Activated naive CD4-positive, alpha-beta T cell treated with anti-CD3 and anti-CD28 coated beads, Interleukin-2, amount 10 ng/mL, durations not matched to agents 7 days and 5 days (primary cell): ENCODE measurements at regions not wholly inside any gene's neighbourhood (a gene's known extent, or its start where the extent isn't known, plus 50 kb on each side); places are given as distances from the start of the nearest gene placed in this dataset.
"Not testable (repeated sequence)": the region's sequence is repeated elsewhere in the genome, so short reads cannot be mapped to it uniquely, and the experiment has no call there.

Experiments
- CTCF ChIA-PET: fragments of 350-600 bp; sonication (Branson Sonifier 250); formaldehyde crosslinking; loops from one replicate; lab custom pipeline; 2021; ENCODE audit warnings: antibody characterized with exemption; lab: Charles Lee
- DNase-seq: peaks from one replicate; pipeline ENCODE4 v3.0.0-alpha.2; 2020
- H3K27ac Mint-ChIP-seq: one replicate; pipeline ENCODE4 v1.8.0; 2021; ENCODE audit warnings: mild to moderate bottlenecking, moderate library complexity, mixed read lengths
- H3K27me3 Mint-ChIP-seq: one replicate; pipeline ENCODE4 v1.8.0; 2021; ENCODE audit warnings: mild to moderate bottlenecking, mixed read lengths
- H3K36me3 Mint-ChIP-seq: one replicate; pipeline ENCODE4 v1.8.0; 2021; ENCODE audit warnings: mixed read lengths
- H3K4me1 Mint-ChIP-seq: one replicate; pipeline ENCODE4 v1.8.0; 2021; ENCODE audit warnings: mixed read lengths
- H3K4me3 Mint-ChIP-seq: one replicate; pipeline ENCODE4 v1.8.0; 2021; ENCODE audit warnings: mild to moderate bottlenecking, moderate library complexity, mixed read lengths
- H3K9me3 Mint-ChIP-seq: one replicate; pipeline ENCODE4 v1.8.0; 2021; ENCODE audit warnings: mixed read lengths

- Mint-ChIP-seq H3K27ac (no peak overlapping the region), H3K36me3 (no peaks in the 10 kb centered on the region), H3K4me3 (no peak overlapping the region), H3K4me1 (no peaks in the 10 kb centered on the region), H3K9me3 (no peaks in the 10 kb centered on the region), H3K27me3 (no peaks in the 10 kb centered on the region)
- CTCF ChIA-PET = no interaction called here
- DNase-seq = no peak
Measured at GRCh38 chr11:116688202-116688540, 84.6 kb downstream of the BUD13 start.

- CTCF ChIA-PET = no interaction called here
- no peak overlapping the region for H3K27ac Mint-ChIP-seq
- no peaks in the 10 kb centered on the region for H3K36me3 Mint-ChIP-seq
- no peak overlapping the region for H3K4me3 Mint-ChIP-seq
- DNase-seq = no peak
- H3K27me3 Mint-ChIP-seq = no peaks in the 10 kb centered on the region
- no peaks in the 10 kb centered on the region for H3K9me3 Mint-ChIP-seq
- no peaks in the 10 kb centered on the region for H3K4me1 Mint-ChIP-seq
Measured at GRCh38 chr11:116687458-116688201, 85.2 kb downstream of the BUD13 start.

- H3K27ac Mint-ChIP-seq = no peak overlapping the region
- no peaks in the 10 kb centered on the region for H3K27me3 Mint-ChIP-seq
- H3K4me1 Mint-ChIP-seq = no peaks in the 10 kb centered on the region
- no peaks in the 10 kb centered on the region for H3K36me3 Mint-ChIP-seq
- CTCF ChIA-PET = interaction anchor here (1.0 kb wide), 1 partner anchor 187 kb away, joined by 3 read pairs; no protein-coding TSS in a partner anchor
- no peak for DNase-seq
- H3K4me3 Mint-ChIP-seq = no peak overlapping the region
- no peaks in the 10 kb centered on the region for H3K9me3 Mint-ChIP-seq
Measured at GRCh38 chr11:116686866-116687265, 85.9 kb downstream of the BUD13 start.

- H3K9me3 Mint-ChIP-seq = no peaks in the 10 kb centered on the region
- CTCF ChIA-PET = no interaction called here
Measured at GRCh38 chr11:116683982-116684381, 88.8 kb downstream of the BUD13 start.

GRCh38 chr11:116680349-116681125, 92.2 kb downstream of the BUD13 start:
- Mint-ChIP-seq H3K36me3 (no peaks in the 10 kb centered on the region), H3K9me3 (no peaks in the 10 kb centered on the region), H3K4me3 (no peak overlapping the region), H3K27ac (no peak overlapping the region), H3K27me3 (peaks cover 8% of the 10 kb centered on the region), H3K4me1 (no peaks in the 10 kb centered on the region)
- no peak for DNase-seq
- CTCF ChIA-PET = no interaction called here

More at GRCh38 chr11:116683982-116684381, 88.8 kb downstream of the BUD13 start:
- H3K27ac Mint-ChIP-seq = no peak overlapping the region
- H3K4me3 Mint-ChIP-seq = no peak overlapping the region
- peaks cover 8% of the 10 kb centered on the region for H3K27me3 Mint-ChIP-seq
- H3K4me1 Mint-ChIP-seq = no peaks in the 10 kb centered on the region
- no peaks in the 10 kb centered on the region for H3K36me3 Mint-ChIP-seq
- no peak for DNase-seq

GRCh38 chr11:116678887-116679286, 93.9 kb downstream of the BUD13 start:
- no peak for DNase-seq
- Mint-ChIP-seq H3K9me3 (no peaks in the 10 kb centered on the region), H3K4me3 (no peak overlapping the region), H3K27ac (no peak overlapping the region), H3K4me1 (no peaks in the 10 kb centered on the region), H3K36me3 (no peaks in the 10 kb centered on the region), H3K27me3 (peaks cover 8% of the 10 kb centered on the region)
- CTCF ChIA-PET = no interaction called here

GRCh38 chr11:116667318-116667717, 105.5 kb downstream of the BUD13 start:
- H3K36me3 Mint-ChIP-seq, H3K4me3 Mint-ChIP-seq, CTCF ChIA-PET, DNase-seq, H3K4me1 Mint-ChIP-seq, H3K27ac Mint-ChIP-seq: not testable (repeated sequence)
- peaks cover 10% of the 10 kb centered on the region for H3K9me3 Mint-ChIP-seq
- peaks cover 14% of the 10 kb centered on the region for H3K27me3 Mint-ChIP-seq

GRCh38 chr11:116666673-116667249, 106.0 kb downstream of the BUD13 start:
- not testable (repeated sequence) for H3K4me3 Mint-ChIP-seq, H3K36me3 Mint-ChIP-seq, DNase-seq, H3K27ac Mint-ChIP-seq, H3K4me1 Mint-ChIP-seq
- CTCF ChIA-PET = interaction anchor here (1.1 kb wide), 1 partner anchor 21 kb away, joined by 3 read pairs; no protein-coding TSS in a partner anchor
- H3K27me3 Mint-ChIP-seq = peaks cover 19% of the 10 kb centered on the region
- peaks cover 10% of the 10 kb centered on the region for H3K9me3 Mint-ChIP-seq

- Mint-ChIP-seq H3K27me3 (peaks cover 20% of the 10 kb centered on the region), H3K4me3 (no peak overlapping the region), H3K9me3 (peaks cover 10% of the 10 kb centered on the region), H3K27ac (no peak overlapping the region), H3K36me3 (no peaks in the 10 kb centered on the region), H3K4me1 (no peaks in the 10 kb centered on the region)
- CTCF ChIA-PET = no interaction called here
- no peak for DNase-seq
Measured at GRCh38 chr11:116665523-116665922, 107.3 kb downstream of the BUD13 start.

GRCh38 chr11:116661056-116661455, 111.7 kb downstream of the BUD13 start:
- Mint-ChIP-seq H3K27me3 (peaks cover 21% of the 10 kb centered on the region), H3K9me3 (peaks cover 10% of the 10 kb centered on the region), H3K4me1 (no peaks in the 10 kb centered on the region), H3K4me3 (no peak overlapping the region), H3K36me3 (no peaks in the 10 kb centered on the region), H3K27ac (no peak overlapping the region)
- DNase-seq = no peak
- CTCF ChIA-PET = no interaction called here

GRCh38 chr11:116660011-116660410, 112.8 kb downstream of the BUD13 start:
- H3K4me1 Mint-ChIP-seq = no peaks in the 10 kb centered on the region
- no peak overlapping the region for H3K27ac Mint-ChIP-seq
- H3K9me3 Mint-ChIP-seq = peaks cover under 1% of the 10 kb centered on the region
- CTCF ChIA-PET = no interaction called here
- no peak for DNase-seq
- no peaks in the 10 kb centered on the region for H3K36me3 Mint-ChIP-seq
- peaks cover 22% of the 10 kb centered on the region for H3K27me3 Mint-ChIP-seq
- no peak overlapping the region for H3K4me3 Mint-ChIP-seq

- CTCF ChIA-PET = no interaction called here
- H3K9me3 Mint-ChIP-seq = no peaks in the 10 kb centered on the region
- no peaks in the 10 kb centered on the region for H3K4me1 Mint-ChIP-seq
- H3K36me3 Mint-ChIP-seq = no peaks in the 10 kb centered on the region
- H3K27ac Mint-ChIP-seq = no peak overlapping the region
- DNase-seq = no peak
- no peak overlapping the region for H3K4me3 Mint-ChIP-seq
- peaks cover 18% of the 10 kb centered on the region for H3K27me3 Mint-ChIP-seq
Measured at GRCh38 chr11:116658876-116659535, 113.8 kb downstream of the BUD13 start.

GRCh38 chr11:116657842-116658825, 114.7 kb downstream of the BUD13 start:
- Mint-ChIP-seq H3K27me3 (peaks cover 14% of the 10 kb centered on the region), H3K4me1 (no peaks in the 10 kb centered on the region), H3K27ac (no peak overlapping the region), H3K9me3 (no peaks in the 10 kb centered on the region), H3K36me3 (no peaks in the 10 kb centered on the region), H3K4me3 (no peak overlapping the region)
- CTCF ChIA-PET = no interaction called here
- no peak for DNase-seq
